HS-5 (cell line): ENCODE measurements at regions not wholly inside any gene's neighbourhood (a gene's known extent, or its start where the extent isn't known, plus 50 kb on each side); places are given as distances from the start of the nearest gene placed in this dataset.

ENCODE experiments used
- DNase-seq: peaks from one replicate; pipeline ENCODE4 v3.0.0-alpha.2; 2012; ENCODE audit warnings: low read depth

DNA sequence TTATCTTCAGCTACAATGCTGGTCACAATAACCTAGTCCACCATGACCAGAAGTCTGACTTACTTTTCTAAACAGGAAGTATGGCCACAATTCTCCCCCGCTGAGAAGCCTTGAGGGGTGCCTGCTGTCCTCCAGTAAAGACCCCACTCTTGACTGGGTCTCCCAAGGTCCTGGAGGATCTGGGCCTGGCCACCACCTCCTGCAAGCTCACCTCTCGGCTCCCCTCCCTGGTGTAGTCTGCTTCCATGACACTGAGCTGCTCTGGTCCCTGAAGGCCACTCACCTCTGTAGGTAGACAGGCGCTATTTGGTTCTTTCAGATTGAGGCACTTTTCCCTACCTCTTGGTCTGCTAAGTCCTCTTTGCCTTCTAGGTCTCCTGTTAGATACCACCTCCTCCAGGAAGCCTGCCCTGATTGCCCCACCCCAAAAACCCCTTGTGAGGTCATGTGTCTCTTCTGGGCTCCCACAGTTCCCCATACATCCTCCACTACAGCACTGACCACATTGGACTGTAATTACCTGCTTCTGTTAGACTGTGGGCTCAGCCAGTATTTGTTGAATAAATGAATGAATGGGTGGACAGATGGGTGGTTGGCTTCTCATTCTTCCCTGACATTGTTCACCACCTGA lies 62.6 kb upstream of the IER5L start:
- no peak for DNase-seq

- DNase-seq: no peak
Observed at GRCh38 chr9:129239946-129240490, 62.0 kb upstream of the IER5L start.

DNA sequence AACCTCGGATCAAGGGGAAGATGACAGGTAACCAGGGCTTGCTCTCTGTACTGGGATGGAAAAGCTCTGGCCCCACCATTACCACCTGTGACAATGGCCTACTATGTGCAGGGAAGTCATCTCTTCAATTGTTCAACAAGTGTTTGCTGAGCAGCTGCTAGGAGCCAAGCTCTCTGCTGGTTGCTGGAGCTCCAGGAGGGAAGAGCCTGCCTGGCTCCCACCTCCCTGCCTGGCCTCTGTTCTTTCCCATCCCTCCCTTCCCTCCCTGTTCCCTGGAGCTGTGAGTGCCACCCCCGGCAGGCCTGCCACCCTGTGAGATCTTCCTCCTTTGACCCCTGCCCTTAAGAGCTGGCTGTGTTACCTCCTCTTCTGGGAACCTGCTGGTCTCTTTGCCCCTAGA lies 59.7 kb upstream of the IER5L start:
- DNase-seq: no peak

DNA sequence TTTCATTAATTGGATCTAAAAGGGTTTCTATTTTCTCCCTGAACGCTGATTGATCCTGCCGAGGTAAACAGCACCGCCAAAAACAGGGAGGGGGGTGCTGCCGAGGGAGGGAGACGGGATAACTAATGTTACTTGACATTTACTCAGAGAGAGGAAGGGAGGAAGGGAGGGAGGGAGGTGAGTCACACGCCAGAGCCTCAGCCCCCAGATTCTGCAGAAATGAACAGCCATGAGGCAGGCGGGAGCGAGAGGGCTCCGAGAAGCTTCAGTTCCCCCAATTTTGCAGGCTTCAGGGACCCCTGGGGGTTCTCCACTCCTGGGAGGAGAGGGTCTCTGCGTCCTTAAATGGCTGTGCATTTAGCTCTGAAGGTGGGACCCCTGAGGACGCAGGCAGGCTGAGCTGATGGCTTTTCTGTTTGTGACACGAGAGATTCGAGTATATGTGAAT lies 59.1 kb upstream of the IER5L start:
- DNase-seq: peak; percentile 25

- no peak for DNase-seq
Observed at GRCh38 chr9:129236441-129237145, 58.5 kb upstream of the IER5L start.

- DNase-seq: no peak
Observed at GRCh38 chr9:129235931-129236331, 57.9 kb upstream of the IER5L start.

GRCh38 chr9:129235041-129235930 lies 57.2 kb upstream of the IER5L start:
- DNase-seq: no peak

- DNase-seq: no peak
Observed at GRCh38 chr9:129234491-129234890, 56.4 kb upstream of the IER5L start.

DNA sequence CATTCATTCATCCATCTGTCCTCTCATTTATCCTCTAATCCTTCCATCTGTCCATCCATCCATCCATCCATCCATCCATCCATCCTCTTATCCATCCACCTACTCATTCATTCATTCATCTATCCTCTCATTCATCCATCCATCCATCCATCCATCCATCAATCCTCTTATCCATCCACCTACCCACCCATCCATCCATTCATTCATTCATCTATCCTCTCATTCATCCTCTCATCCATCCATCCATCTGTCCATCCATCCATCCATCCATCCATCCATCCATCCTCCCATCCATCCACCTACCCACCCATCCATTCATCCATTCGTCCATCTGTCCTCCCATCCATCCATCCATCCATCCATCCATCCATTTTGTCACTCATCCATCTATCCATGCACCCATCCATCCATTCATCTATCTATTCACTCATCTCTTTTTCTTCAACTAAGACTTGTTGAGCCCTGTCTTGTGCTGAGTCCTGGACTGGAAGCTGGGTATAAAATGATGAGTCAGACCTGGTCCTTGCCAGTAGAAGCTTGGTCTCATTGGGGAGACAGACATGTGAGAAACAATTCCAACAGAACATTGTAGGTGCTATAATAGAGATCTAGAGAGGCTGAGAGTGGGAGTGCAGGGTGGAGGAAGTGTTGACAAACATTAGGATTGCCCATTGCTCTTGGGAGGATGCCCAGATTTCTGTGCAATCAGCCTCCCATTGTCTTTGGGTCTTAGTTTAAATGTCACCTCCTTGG lies 55.0 kb upstream of the IER5L start:
- no peak for DNase-seq

- DNase-seq: no peak
Observed at GRCh38 chr9:129231759-129232158, 53.7 kb upstream of the IER5L start.

DNA sequence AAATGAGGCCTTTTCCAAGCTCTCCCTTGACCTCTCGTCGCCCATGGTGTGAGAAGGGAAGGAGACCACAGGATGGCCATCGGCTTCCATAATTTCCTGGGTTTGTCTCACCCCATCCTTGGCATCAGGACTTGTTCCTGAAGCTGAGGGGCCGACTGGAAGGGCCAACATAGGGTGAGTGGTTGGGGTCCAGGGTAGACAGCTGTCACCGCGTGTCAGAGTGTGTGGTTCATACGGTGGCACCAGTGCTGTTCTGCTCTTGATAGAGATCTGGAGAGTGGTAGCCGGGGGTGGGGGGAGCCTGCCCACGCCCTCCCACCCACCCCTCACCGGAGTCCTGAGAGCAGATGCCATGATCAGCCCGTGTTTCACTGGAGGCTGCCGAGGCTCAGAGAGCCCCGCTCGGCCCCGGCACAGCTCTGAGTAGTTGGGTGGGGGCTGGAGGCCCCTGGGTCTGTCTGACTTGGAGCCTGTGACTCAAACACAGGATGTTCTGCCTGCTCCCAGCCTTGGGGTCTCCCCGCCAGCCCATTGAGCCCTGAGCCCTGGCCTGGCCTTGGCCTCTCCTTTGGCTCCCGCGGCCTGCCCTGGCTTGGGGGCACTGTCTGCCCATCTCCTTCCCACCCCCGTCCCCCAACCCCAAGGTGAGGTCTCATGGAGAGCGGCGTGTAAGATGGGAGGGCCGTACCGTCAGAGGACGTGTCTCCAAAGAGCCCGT lies 53.1 kb upstream of the IER5L start:
- DNase-seq: no peak

DNA sequence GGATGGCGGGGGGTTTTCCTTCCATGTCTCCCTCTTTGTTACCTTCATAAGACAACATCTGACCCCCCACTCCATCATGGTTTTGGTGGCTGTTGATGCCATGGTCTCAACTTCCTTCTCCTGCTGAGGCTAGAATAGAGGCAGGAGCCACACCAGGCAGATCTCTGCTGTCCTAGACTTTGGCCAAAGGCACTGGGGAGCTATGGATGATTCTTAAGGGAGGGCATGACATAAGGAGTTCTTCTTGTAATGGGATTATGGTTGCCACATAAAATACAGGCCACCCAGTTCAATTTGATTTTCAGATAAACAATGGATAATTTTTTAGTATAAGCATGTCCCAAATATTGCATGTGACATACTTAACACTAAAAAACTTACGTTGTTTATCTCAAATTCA lies 52.2 kb upstream of the IER5L start:
- DNase-seq: no peak
